ENCODE measurements at regions not wholly inside any gene's neighbourhood (a gene's known extent, or its start where the extent isn't known, plus 50 kb on each side); places are given as distances from the start of the nearest gene placed in this dataset.
A peak's percentile ranks its signal among the peaks of the same experiment; 100 is the strongest.

DNA sequence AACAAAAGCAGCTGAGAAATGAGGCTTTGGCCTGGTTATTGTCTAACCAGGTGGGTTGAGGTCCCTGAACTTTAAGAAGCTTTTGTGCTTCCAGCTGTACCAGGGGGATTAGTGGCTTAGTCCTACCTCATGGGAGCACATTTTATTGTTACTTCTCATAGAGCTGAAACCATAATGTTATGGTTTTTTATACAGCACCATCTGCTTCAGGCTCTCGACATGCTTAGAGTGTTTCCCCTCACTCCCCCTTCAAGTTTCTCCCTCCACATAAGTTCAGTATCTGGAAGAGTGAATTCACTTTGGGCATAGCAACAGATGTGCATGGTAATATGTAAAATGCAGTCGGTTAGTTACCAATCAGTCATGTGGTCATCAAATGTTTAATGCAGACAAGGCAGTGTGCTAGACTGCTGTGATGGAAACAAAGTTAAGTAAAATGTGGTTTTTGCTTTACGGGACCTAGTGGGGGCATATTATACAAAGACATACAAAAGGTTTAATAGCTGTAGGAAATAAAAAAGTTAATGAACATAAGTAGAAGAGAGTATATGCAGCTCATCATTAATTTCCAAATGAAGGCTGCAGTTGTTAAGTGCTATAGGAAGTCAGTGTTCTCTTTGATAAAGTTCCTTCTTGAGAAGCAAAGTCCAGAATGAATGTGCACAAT, 95.9 kb upstream of the SPRY4 start:
- TF ChIP-seq, protein P1, sequence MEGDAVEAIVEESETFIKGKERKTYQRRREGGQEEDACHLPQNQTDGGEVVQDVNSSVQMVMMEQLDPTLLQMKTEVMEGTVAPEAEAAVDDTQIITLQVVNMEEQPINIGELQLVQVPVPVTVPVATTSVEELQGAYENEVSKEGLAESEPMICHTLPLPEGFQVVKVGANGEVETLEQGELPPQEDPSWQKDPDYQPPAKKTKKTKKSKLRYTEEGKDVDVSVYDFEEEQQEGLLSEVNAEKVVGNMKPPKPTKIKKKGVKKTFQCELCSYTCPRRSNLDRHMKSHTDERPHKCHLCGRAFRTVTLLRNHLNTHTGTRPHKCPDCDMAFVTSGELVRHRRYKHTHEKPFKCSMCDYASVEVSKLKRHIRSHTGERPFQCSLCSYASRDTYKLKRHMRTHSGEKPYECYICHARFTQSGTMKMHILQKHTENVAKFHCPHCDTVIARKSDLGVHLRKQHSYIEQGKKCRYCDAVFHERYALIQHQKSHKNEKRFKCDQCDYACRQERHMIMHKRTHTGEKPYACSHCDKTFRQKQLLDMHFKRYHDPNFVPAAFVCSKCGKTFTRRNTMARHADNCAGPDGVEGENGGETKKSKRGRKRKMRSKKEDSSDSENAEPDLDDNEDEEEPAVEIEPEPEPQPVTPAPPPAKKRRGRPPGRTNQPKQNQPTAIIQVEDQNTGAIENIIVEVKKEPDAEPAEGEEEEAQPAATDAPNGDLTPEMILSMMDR (IDR thresholded peaks at IDR 0.05; ENCODE audit: borderline replicate concordance, extremely low read depth, low read length, poor library complexity, severe bottlenecking): peak; percentile 16
- TF ChIP-seq EZH2 (IDR thresholded peaks at IDR 0.05; ENCODE audit: borderline replicate concordance, low read depth, low read length, severe bottlenecking): no peak
